ENCODE measurements at regions not wholly inside any gene's neighbourhood (a gene's known extent, or its start where the extent isn't known, plus 50 kb on each side); places are given as distances from the start of the nearest gene placed in this dataset.

DNA sequence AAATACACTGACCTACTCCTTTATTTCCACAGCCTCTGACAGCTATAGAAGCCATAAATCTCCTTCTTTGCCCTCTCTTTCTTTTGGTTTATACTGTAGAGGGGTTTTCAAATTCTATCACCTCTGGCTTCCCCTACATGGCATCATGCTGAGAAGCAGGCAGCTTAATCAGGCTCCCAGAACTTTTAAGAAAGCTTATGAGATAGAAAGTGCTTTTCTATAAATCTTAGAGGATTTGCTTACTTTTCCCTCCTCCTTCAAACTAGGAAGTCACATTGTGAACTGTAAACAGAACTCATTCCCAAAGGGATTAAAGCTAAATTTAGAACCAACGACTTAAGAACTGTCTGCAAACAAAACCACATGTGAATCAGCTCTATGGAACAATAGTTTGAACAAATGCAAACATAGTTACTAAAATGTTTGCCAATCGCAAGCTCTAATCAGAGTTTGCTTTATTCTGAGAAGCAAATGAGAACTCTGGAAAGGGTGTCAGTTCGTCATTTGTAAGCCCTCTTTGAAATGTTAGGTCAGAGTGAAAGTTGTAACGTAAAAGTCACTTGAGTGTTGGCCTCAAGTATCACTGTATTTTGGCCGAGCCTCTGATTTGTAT, 344.1 kb downstream of the RFC3 start:
- no peak for TF ChIP-seq EZH2 (IDR thresholded peaks at IDR 0.05)
- no peak for TF ChIP-seq JUND (IDR thresholded peaks at IDR 0.05)
